Fibroblast of skin of right biceps (primary cell): ENCODE measurements at regions not wholly inside any gene's neighbourhood (a gene's known extent, or its start where the extent isn't known, plus 50 kb on each side); places are given as distances from the start of the nearest gene placed in this dataset.
"Not testable (repeated sequence)": the region's sequence is repeated elsewhere in the genome, so short reads cannot be mapped to it uniquely, and the experiment has no call there.

Experiments
- DNase-seq: peaks from one replicate; pipeline ENCODE4 v3.0.0-alpha.2; 2013

DNA sequence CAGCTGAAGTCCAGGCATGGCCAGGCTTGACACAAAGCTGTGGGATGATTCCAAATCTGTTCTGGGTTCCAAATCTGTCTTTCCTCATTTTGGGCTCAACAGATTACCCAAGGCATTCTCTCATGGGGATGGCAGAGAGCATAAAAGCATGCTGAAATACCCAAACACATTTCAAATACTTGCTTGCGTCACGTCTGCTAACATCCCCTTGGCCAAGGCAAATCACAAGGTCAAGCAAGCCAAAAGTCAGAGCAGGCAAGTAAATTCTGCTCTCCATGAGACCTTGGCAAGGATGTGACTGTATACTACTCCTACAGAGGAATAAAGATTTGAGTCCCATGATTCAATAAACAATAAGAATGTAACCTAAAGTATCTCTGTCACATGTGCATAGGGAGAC lies 306.7 kb downstream of the EPB41L4A start:
- no peak for DNase-seq

DNA sequence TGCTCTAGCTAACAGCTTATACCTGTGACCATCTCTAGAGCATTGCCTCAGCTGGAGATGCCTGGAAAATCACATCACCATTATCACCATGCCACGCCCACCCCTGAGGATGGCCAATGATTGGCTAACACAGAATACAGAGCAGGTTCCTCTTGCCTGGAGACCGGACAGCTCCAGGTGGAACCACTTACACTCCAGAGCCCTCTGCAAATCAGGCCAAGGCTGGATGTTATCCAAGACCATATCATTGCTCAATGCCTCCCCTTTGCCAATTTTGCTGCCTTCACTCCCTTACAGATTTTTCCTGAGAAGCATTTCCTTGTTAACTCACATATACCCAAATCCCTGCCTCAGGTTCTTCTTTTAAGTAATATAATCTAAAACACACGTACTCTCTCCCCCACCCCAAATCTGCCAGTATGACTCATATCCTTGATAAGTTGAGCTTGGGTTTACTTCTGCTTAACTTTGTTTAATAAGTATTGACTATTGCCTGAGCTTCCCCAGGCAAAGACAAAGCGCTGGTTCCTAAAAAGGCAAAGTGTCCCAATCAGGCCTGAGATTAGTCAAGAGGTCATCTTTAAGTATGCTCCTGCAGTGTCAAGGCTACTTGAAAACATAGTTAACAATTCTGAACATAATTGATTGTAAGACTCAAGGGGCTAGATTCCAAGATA lies 309.6 kb downstream of the EPB41L4A start:
- peak; percentile 82 for DNase-seq

DNA sequence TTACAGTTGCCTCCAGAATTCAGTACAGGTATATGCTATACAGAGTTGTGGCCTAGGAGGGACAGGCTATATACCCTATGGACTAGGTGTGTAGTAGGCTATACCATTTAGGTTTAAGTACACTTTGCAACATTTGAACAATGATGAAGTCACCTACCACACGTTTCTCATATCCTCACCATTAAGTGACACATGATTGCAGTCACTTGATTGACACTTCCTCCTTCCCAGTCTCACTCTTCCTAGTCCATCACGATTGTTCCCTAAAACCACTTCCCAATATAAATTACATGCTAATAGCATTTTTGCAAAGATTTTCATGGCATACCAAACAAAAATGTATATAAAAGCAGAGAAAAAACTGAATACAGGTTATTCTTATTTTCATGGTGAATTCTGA lies 312.2 kb downstream of the EPB41L4A start:
- no peak for DNase-seq

GRCh38 chr5:112097768-112098167 lies 321.3 kb downstream of the EPB41L4A start:
- peak; percentile 6 for DNase-seq

DNA sequence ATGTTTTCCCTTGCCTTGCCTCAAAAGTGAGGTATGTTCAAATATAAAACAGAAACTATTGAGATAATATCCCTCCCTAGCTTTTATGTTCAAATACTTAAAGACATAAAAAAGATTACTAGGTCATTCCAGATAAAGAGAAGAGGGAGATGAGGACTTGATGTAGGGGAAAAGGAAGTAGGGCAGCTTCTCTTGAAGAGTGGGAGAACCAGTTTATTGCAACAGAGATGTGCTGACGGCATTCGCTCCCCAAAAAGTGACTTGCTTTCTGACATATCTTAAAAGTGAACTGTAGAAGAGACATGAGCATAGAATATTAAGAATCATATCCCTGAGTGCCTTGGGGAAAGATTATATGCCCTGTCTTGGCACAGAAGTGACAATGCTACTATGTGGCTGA lies 330.2 kb upstream of the NREP start:
- no peak for DNase-seq

- DNase-seq, result no peak
Observed at GRCh38 chr5:112086740-112087139, 329.7 kb upstream of the NREP start.

GRCh38 chr5:112084149-112084548 lies 327.2 kb upstream of the NREP start:
- DNase-seq, result no peak

DNA sequence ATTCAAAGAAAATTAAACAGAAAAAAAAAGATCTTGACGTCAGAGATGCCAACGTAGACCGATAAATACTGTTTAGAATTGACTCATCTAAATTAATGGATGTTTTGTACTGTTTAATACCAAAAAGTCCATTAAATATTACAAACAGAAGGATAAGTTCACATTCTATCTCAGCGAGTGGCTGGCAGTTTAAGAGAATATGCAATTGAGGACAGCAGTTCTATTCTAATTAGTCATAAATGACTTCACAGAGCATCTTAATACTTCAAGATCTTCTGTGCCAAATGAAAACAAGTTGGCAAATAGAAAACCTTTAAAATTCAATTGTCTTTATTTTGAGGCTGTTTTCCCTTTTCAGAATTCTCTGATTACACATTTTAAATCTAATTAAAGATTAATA lies 326.6 kb upstream of the NREP start:
- peak; percentile 16 for DNase-seq

- DNase-seq, result peak; percentile 29
Observed at GRCh38 chr5:112077180-112077579, 320.2 kb upstream of the NREP start.

DNA sequence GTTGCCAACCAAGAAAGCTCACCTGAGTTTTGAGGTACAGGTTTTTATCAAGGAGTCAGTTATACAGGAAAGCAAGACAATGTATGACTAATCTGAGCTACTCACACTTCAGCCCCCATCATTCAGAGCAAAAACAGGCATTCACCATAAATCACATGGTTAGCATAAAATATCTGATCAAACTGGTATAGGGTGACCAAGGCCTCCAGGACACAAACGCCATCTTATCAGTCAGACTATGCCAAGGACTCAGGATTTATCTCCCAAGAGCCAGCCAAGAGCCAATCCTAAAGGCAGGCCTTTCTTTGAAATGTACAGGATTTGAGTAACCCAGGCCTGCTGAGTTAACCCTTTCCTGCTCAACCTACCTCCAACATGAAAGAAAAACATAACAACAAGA lies 313.0 kb upstream of the NREP start:
- DNase-seq, result no peak

- no peak for DNase-seq
Observed at GRCh38 chr5:112069329-112069728, 312.3 kb upstream of the NREP start.

DNA sequence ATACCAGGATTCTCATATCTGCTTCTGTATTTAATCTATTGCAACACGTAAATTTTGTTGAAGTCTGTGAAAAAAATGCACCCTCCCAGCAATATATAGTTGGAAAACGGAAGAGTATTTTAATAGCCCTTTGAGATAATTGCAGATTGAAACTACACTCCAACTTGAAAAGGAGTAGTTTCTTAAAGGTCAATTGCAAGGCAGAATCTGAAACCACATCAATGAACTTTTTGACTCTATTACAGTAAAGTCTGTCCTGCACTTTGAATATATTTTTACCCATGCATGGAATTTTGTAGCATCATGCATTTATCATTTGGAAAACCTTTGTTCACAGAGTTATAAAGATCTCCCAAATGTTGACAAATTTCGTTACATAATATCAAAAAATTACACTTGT lies 311.6 kb upstream of the NREP start:
- DNase-seq, result no peak

GRCh38 chr5:112065781-112066180 lies 308.8 kb upstream of the NREP start:
- peak; percentile 24 for DNase-seq

DNA sequence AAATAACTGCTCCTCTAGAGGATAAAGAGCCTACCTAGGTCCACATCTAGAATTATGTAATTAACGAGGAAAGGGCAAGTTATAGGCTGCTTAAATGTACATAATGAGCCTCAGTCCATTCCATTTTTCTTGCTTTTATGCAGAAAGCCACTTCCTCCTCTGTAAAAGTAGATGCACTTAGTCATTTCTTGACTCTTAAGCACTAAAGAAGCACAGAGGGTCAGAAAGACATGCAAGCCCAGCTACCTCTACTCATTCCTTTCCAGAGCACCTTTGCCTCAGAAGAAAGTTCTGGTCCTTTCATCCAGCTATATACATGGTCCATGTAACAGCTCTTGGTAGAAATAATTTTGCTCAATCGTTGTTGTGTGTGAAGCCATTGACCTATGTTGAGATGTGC lies 308.0 kb upstream of the NREP start:
- no peak for DNase-seq

DNA sequence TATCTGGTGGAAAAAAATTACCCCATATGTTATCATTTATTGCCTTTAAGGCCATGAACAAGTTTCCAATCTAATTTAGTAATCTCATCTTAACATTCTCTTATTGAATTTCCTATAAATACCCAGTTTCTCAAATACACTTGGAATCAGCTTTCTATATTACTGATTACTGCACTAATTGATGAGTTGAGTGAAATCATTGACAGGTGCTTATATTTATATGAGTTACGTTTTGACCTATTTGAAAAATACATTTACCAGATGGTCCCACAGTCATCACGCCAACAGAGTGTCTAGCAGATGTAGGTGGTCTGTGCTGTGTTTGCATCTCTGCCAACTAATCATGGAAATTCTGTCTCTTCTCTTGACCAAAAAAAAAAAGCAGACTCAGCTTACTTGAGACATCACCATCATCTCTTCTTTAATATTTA lies 307.3 kb upstream of the NREP start:
- no peak for DNase-seq

GRCh38 chr5:112063856-112064255 lies 306.9 kb upstream of the NREP start:
- no peak for DNase-seq

- peak; percentile 16 for DNase-seq
Observed at GRCh38 chr5:112063191-112063590, 306.2 kb upstream of the NREP start.

DNA sequence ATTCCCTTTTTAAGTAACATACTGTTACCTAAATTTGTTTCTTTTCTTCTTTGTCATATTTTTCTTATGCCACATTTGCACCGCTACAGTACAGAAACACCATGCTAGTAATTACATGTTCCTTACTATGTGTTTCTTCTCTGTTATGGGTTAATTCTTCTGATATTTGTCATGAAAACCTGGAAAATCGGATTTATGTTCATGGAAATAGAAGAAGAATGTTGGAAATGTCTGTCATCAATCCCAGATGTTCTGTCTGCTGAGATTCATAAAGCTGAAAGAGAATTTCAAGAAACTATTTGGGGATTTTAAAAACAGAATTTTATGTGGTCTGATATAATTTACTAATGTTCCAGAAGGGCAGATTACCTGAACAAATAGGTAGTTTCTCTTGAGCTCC lies 305.2 kb upstream of the NREP start:
- no peak for DNase-seq

GRCh38 chr5:112061666-112062065 lies 304.7 kb upstream of the NREP start:
- DNase-seq, result no peak

GRCh38 chr5:112059579-112060135 lies 302.7 kb upstream of the NREP start:
- DNase-seq, result no peak

- no peak for DNase-seq
Observed at GRCh38 chr5:112049738-112050137, 292.7 kb upstream of the NREP start.

DNA sequence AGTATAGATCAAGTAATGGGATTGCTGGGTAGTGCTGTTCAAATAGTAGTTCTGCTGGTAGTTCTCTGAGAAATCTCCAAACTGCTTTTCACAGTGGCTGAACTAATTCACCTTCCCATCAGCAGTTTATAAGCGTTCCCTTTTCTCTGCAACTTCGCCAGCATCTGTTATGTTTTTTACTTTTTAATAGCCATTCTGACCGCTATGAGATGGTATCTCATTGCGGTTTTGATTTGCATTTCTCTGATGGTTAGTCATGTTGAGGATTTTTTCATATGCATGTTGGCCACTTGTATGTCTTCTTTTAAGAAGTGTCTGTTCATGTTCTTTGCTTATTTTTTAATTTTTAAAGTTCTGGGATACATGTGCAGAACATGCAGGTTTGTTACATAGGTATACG lies 279.2 kb upstream of the NREP start:
- peak; percentile 37 for DNase-seq

- DNase-seq, result no peak
Observed at GRCh38 chr5:112034421-112034979, 277.5 kb upstream of the NREP start.

DNA sequence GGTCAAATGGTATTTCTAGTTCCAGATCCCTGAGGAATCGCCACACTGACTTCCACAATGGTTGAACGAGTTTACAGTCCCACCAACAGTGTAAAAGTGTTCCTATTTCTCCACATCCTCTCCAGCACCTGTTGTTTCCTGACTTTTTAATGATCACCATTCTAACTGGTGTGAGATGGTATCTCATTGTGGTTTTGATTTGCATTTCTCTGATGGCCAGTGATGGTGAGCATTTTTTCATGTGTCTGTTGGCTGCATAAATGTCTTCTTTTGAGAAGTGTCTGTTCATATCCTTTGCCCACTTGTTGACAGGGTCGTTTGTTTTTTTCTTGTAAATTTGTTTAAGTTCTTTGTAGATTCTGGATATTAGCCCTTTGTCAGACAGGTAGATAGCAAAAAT lies 269.9 kb upstream of the NREP start:
- DNase-seq, result not testable (repeated sequence)

DNA sequence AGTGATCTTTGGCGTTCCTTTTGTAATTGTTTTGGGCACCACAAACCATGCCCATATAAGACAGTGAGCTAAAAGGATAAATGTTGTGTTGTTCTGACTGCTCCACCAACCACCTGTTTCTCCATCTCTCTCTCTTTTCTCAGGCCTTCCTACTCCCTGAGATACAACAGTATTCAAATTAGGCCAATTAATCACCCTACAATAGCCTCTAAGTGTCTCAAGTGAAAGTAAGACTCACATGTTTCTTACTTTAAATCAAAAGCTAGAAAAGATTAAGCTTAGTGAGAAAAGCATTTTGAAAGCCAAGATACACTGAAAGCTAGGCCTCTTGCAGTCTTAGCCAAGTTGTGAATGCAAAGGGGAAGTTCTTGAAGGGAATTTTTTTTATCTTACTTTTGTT lies 268.8 kb upstream of the NREP start:
- DNase-seq, result no peak
